ENCODE measurements at regions not wholly inside any gene's neighbourhood (a gene's known extent, or its start where the extent isn't known, plus 50 kb on each side); places are given as distances from the start of the nearest gene placed in this dataset.

DNA sequence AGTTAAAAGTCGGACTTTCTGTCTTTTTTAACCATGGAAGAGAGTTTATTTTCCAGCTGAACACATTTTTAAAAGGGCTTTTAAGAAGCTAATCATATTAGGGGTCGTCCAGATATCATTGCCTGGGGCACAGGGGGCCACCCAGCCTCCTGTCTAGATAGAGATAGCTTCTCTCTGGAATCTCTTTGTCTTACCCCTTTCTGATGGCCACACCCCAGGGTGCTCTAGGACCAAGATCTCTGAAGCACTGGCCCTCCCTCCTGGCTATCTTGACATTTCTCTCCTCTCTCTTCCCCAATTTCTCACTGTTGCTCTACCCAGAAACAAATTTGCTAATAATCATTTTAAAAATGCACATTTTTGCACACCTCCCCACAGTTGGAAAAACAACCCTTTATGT lies 204.4 kb downstream of the NXNL2 start (continued):
- TF ChIP-seq, protein P1, sequence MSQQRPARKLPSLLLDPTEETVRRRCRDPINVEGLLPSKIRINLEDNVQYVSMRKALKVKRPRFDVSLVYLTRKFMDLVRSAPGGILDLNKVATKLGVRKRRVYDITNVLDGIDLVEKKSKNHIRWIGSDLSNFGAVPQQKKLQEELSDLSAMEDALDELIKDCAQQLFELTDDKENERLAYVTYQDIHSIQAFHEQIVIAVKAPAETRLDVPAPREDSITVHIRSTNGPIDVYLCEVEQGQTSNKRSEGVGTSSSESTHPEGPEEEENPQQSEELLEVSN (IDR thresholded peaks at IDR 0.05): no peak
- TF ChIP-seq YY1 (IDR thresholded peaks at IDR 0.05; ENCODE audit: low read depth, low read length) (no peak), KDM5A (IDR thresholded peaks at IDR 0.05; ENCODE audit: low read length) (no peak), SIX5 (IDR thresholded peaks at IDR 0.05; ENCODE audit: low read depth, low read length) (no peak), JUND (IDR thresholded peaks at IDR 0.05; ENCODE audit: low read length) (no peak), RXRA (IDR thresholded peaks at IDR 0.05; ENCODE audit: insufficient read depth, low read depth, low read length) (no peak)

Measured in H1 (cell line).